ENCODE measurements at regions not wholly inside any gene's neighbourhood (a gene's known extent, or its start where the extent isn't known, plus 50 kb on each side); places are given as distances from the start of the nearest gene placed in this dataset.
A peak's percentile ranks its signal among the peaks of the same experiment; 100 is the strongest.

DNA sequence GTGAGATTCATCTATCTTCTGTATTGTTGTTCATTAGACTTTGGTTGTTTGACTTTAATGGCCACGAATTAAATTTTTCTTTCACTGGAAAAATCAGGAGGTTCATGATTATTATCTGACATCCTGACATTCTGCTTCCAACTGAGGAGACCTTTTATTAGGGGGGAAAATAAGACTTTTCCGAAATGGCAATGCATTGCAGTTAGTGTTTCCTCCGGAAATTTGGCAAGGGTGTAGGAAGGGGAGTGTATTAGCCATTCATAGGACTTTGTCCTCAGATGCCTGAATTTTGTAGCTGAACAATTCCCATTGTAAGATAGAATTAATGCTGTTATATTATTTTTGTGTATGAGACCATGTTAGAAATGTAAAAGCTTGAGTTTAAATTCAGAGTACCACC is 450.6 kb upstream of the TGFBR2 start:
- H3K27me3 ChIP-seq (ENCODE audit: control insufficient read depth, insufficient read depth, low read length), result no peaks in the 10 kb centered on the region
- TF ChIP-seq, protein P1, sequence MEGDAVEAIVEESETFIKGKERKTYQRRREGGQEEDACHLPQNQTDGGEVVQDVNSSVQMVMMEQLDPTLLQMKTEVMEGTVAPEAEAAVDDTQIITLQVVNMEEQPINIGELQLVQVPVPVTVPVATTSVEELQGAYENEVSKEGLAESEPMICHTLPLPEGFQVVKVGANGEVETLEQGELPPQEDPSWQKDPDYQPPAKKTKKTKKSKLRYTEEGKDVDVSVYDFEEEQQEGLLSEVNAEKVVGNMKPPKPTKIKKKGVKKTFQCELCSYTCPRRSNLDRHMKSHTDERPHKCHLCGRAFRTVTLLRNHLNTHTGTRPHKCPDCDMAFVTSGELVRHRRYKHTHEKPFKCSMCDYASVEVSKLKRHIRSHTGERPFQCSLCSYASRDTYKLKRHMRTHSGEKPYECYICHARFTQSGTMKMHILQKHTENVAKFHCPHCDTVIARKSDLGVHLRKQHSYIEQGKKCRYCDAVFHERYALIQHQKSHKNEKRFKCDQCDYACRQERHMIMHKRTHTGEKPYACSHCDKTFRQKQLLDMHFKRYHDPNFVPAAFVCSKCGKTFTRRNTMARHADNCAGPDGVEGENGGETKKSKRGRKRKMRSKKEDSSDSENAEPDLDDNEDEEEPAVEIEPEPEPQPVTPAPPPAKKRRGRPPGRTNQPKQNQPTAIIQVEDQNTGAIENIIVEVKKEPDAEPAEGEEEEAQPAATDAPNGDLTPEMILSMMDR (IDR thresholded peaks at IDR 0.05; ENCODE audit: insufficient read depth, low read depth, low read length), result no peak
- CTCF ChIA-PET, result no interaction called here
- DNase-seq (ENCODE audit: low read depth), result no peak
- POLR2A ChIA-PET, result no interaction called here
- H3K4me3 ChIP-seq (ENCODE audit: low read depth, low read length), result no peak overlapping the region
- H3K36me3 ChIP-seq (ENCODE audit: control insufficient read depth, insufficient read depth, low read length), result no peaks in the 10 kb centered on the region

- no peak for DNase-seq (ENCODE audit: low read depth)
- POLR2A ChIA-PET, result no interaction called here
- CTCF ChIA-PET, result no interaction called here
- TF ChIP-seq, protein P1 (IDR thresholded peaks at IDR 0.05; ENCODE audit: insufficient read depth, low read depth, low read length), result no peak
- Histone ChIP-seq H3K36me3 (ENCODE audit: control insufficient read depth, insufficient read depth, low read length) (no peaks in the 10 kb centered on the region), H3K4me3 (ENCODE audit: low read depth, low read length) (no peak overlapping the region), H3K27me3 (ENCODE audit: control insufficient read depth, insufficient read depth, low read length) (no peaks in the 10 kb centered on the region)
Observed at GRCh38 chr3:30156586-30157498, 449.6 kb upstream of the TGFBR2 start.

GRCh38 chr3:30161375-30161774 is 445.0 kb upstream of the TGFBR2 start:
- no peaks in the 10 kb centered on the region for H3K27me3 ChIP-seq (ENCODE audit: control insufficient read depth, insufficient read depth, low read length)
- H3K36me3 ChIP-seq (ENCODE audit: control insufficient read depth, insufficient read depth, low read length), result no peaks in the 10 kb centered on the region
- ChIA-PET CTCF (interaction anchor here (1.0 kb wide), 1 partner anchor 37 kb away, joined by 3 read pairs; no protein-coding TSS in a partner anchor), POLR2A (no interaction called here)
- DNase-seq (ENCODE audit: low read depth), result peak; percentile 23
- TF ChIP-seq, protein P1 (IDR thresholded peaks at IDR 0.05; ENCODE audit: insufficient read depth, low read depth, low read length), result no peak
- H3K4me3 ChIP-seq (ENCODE audit: low read depth, low read length), result no peak overlapping the region

DNA sequence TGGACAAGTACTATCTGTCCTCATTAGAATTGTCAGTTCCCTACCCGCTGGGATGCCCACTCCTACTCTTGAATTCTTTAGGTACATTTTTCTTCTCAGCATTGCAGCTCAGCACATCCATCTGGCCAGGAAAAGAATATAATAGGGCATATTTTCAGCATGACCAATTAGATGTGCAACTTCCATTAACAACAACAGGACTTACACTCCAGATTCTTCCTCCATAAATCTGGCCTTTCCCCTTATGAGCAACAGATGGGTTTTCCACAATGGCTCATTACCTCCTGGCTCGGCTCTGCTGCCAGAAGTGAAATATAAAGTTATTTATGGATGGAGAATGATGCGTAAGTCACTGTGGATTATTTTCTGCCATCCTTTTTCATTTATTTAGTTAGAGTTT is 443.8 kb upstream of the TGFBR2 start:
- peak; percentile 93 for DNase-seq (ENCODE audit: low read depth)
- ChIA-PET POLR2A (interaction anchor here (0.5 to 0.6 kb wide), 2 partner anchors 9 to 1057 kb away, joined by 3 read pairs; no protein-coding TSS in a partner anchor), CTCF (interaction anchor here (0.7 kb wide), 1 partner anchor 21 kb away, joined by 3 read pairs; no protein-coding TSS in a partner anchor)
- TF ChIP-seq, protein P1 (IDR thresholded peaks at IDR 0.05; ENCODE audit: insufficient read depth, low read depth, low read length), result no peak
- H3K4me3 ChIP-seq (ENCODE audit: low read depth, low read length), result no peak overlapping the region
- no peaks in the 10 kb centered on the region for H3K27me3 ChIP-seq (ENCODE audit: control insufficient read depth, insufficient read depth, low read length)
- no peaks in the 10 kb centered on the region for H3K36me3 ChIP-seq (ENCODE audit: control insufficient read depth, insufficient read depth, low read length)

DNA sequence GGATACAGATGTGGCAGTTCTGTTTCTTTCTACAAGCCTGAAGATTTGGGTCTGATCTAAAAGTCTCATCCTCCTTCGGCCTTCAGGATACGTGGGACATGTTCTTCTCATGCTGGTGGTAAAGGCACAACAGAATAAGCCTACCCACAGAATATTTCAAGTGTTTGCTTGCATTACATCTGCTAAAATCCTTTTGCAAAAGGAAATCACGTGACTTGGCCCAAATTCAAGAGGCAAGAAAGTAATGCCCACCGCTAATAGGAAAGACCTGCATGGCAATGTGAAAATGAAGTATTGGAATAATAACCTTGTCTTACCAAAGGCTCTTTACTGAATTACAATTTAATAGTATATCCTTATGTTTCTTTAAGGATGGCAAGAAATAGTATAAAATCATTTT is 439.9 kb upstream of the TGFBR2 start:
- CTCF ChIA-PET, result interaction anchor here (1.7 kb wide), 1 partner anchor 15 kb away, joined by 3 read pairs; no protein-coding TSS in a partner anchor
- POLR2A ChIA-PET, result no interaction called here

More for the DNA sequence above, 439.9 kb upstream of the TGFBR2 start:
- no peaks in the 10 kb centered on the region for H3K27me3 ChIP-seq (ENCODE audit: control insufficient read depth, insufficient read depth, low read length)
- DNase-seq (ENCODE audit: low read depth), result no peak
- TF ChIP-seq, protein P1 (IDR thresholded peaks at IDR 0.05; ENCODE audit: insufficient read depth, low read depth, low read length), result no peak
- H3K36me3 ChIP-seq (ENCODE audit: control insufficient read depth, insufficient read depth, low read length), result no peaks in the 10 kb centered on the region
- H3K4me3 ChIP-seq (ENCODE audit: low read depth, low read length), result no peak overlapping the region
